HUDEP-2 (cell line): ENCODE measurements at regions not wholly inside any gene's neighbourhood (a gene's known extent, or its start where the extent isn't known, plus 50 kb on each side); places are given as distances from the start of the nearest gene placed in this dataset.

ENCODE experiments used
- DNase-seq, 76 experiments: peaks; one replicate each; lab custom pipeline; 2025; ENCODE audit not compliant: unreplicated experiment in 76 of 76; lab: John Stamatoyannopoulos, UW

GRCh38 chr5:42908086-42908485, 96.4 kb upstream of the SELENOP start:
- no peak for DNase-seq

GRCh38 chr5:42905827-42906226, 94.1 kb upstream of the SELENOP start:
- DNase-seq = no peak

- no peak for DNase-seq
Measured at GRCh38 chr5:42900734-42901133, 89.0 kb upstream of the SELENOP start.

GRCh38 chr5:42898760-42899159, 87.1 kb upstream of the SELENOP start:
- no peak for DNase-seq

- DNase-seq = no peak
Measured at GRCh38 chr5:42896523-42896922, 84.8 kb upstream of the SELENOP start.

GRCh38 chr5:42894057-42894456, 82.4 kb upstream of the SELENOP start:
- peak in 2 of 76 experiments; percentile 4 to 6 for DNase-seq

GRCh38 chr5:42889311-42889933, 77.7 kb upstream of the SELENOP start:
- DNase-seq = peak in 71 of 76 experiments; percentile 3 to 83 (median 58)

- DNase-seq = no peak
Measured at GRCh38 chr5:42888771-42889170, 77.1 kb upstream of the SELENOP start.

- no peak for DNase-seq
Measured at GRCh38 chr5:42887575-42887974, 75.9 kb upstream of the SELENOP start.

- no peak for DNase-seq
Measured at GRCh38 chr5:42887097-42887496, 75.4 kb upstream of the SELENOP start.

GRCh38 chr5:42886635-42887034, 74.9 kb upstream of the SELENOP start:
- DNase-seq = no peak

- no peak for DNase-seq
Measured at GRCh38 chr5:42884326-42884725, 72.6 kb upstream of the SELENOP start.

- DNase-seq = no peak
Measured at GRCh38 chr5:42881416-42882117, 69.9 kb upstream of the SELENOP start.

- DNase-seq = no peak
Measured at GRCh38 chr5:42880496-42881150, 68.9 kb upstream of the SELENOP start.

- peak in 6 of 76 experiments; percentile 4 to 33 (median 20) for DNase-seq
Measured at GRCh38 chr5:42879291-42879690, 67.6 kb upstream of the SELENOP start.

- no peak for DNase-seq
Measured at GRCh38 chr5:42878550-42878949, 66.9 kb upstream of the SELENOP start.

- no peak for DNase-seq
Measured at GRCh38 chr5:42878041-42878440, 66.3 kb upstream of the SELENOP start.

- DNase-seq = no peak
Measured at GRCh38 chr5:42877431-42877830, 65.7 kb upstream of the SELENOP start.

GRCh38 chr5:42876375-42876844, 64.7 kb upstream of the SELENOP start:
- no peak for DNase-seq

GRCh38 chr5:42875785-42876374, 64.2 kb upstream of the SELENOP start:
- DNase-seq = no peak

- no peak for DNase-seq
Measured at GRCh38 chr5:42875211-42875610, 63.5 kb upstream of the SELENOP start.
